Right lobe of liver (tissue), 4 donors: ENCODE measurements at regions not wholly inside any gene's neighbourhood (a gene's known extent, or its start where the extent isn't known, plus 50 kb on each side); places are given as distances from the start of the nearest gene placed in this dataset.

ENCODE experiments used
- CTCF ChIP-seq, 4 donors: fragments of 200-600 bp in 3 of 4; fragments of 450-650 bp in 1 of 4; IDR thresholded peaks; one replicate each; pipeline versions ENCODE4 v1.5.1 to v1.8.0; 2016 to 2022; ENCODE audit warnings: antibody characterized with exemption in 4 of 4, mild to moderate bottlenecking in 2 of 4
- POLR2A ChIP-seq: fragments of 450-650 bp; IDR thresholded peaks from one replicate; pipeline ENCODE4 v1.6.1; 2017; ENCODE audit warnings: antibody characterized with exemption, mild to moderate bottlenecking
- donor health status: DM: no; HTN: no; CAD: no.
- donor health status: DM: no; HTN: no; CAD: no.
- donor health status: DM: no; HTN: yes; CAD: no.

- TF ChIP-seq CTCF (IDR thresholded peaks at IDR 0.05) (no peak), POLR2A (no peak)
Measured at GRCh38 chr6:27143474-27144026, 104.0 kb upstream of the PRSS16 start.
